ENCODE measurements at regions not wholly inside any gene's neighbourhood (a gene's known extent, or its start where the extent isn't known, plus 50 kb on each side); places are given as distances from the start of the nearest gene placed in this dataset.
"Not testable (repeated sequence)": the region's sequence is repeated elsewhere in the genome, so short reads cannot be mapped to it uniquely, and the experiment has no call there.

DNA sequence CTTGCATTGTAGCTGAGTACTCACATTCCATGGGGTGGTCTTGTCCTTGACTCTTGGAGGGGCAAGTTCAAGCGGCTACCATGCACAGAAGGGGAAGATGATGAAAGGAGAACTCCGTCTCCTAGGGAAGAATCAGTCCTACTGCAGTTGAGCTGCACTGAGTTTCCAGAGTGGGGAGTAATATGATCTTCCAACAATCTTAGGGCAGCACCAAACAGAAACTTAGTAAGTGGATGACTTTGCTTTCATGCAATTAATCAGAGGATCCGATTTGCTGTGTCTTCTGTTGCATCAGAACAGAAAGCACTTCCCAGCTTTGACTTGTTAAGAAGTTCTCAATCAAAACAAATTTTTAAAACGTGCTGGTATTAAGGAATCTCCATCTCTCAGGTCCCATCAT is 2727.6 kb upstream of the TPTE start:
- TF ChIP-seq, protein P1, sequence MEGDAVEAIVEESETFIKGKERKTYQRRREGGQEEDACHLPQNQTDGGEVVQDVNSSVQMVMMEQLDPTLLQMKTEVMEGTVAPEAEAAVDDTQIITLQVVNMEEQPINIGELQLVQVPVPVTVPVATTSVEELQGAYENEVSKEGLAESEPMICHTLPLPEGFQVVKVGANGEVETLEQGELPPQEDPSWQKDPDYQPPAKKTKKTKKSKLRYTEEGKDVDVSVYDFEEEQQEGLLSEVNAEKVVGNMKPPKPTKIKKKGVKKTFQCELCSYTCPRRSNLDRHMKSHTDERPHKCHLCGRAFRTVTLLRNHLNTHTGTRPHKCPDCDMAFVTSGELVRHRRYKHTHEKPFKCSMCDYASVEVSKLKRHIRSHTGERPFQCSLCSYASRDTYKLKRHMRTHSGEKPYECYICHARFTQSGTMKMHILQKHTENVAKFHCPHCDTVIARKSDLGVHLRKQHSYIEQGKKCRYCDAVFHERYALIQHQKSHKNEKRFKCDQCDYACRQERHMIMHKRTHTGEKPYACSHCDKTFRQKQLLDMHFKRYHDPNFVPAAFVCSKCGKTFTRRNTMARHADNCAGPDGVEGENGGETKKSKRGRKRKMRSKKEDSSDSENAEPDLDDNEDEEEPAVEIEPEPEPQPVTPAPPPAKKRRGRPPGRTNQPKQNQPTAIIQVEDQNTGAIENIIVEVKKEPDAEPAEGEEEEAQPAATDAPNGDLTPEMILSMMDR (IDR thresholded peaks at IDR 0.05) = not testable (repeated sequence)
- TF ChIP-seq POLR2A (IDR thresholded peaks at IDR 0.05) = not testable (repeated sequence)
